ENCODE measurements at regions not wholly inside any gene's neighbourhood (a gene's known extent, or its start where the extent isn't known, plus 50 kb on each side); places are given as distances from the start of the nearest gene placed in this dataset.

DNA sequence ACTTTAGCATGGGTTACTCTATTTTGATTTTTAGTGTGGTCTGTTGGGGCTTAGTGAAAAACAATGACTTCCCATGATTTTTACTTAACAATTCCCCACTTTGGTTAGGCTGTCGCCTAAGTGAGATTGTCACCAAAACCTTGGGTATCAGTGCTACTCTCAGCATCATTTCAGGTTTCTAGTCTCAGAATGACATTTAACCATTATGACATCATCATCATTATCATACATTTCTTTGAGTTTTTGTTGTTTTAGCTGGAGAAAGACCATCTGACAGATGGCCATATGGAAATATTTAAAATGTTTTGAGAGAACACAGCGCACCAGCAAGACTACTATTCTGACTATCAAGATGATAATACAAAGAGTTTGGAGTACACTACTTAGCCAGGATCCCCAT lies 551.0 kb upstream of the PTPRD start:
- TF ChIP-seq YY1 (IDR thresholded peaks at IDR 0.05; ENCODE audit: insufficient read depth, insufficient read length) (no peak), ZNF274 (IDR thresholded peaks at IDR 0.05; ENCODE audit: low read depth, low read length) (no peak), SUZ12 (IDR thresholded peaks at IDR 0.05; ENCODE audit: extremely low read depth, insufficient read depth, insufficient read length) (no peak)
